Neural crest cell (in vitro differentiated cells): ENCODE measurements at regions not wholly inside any gene's neighbourhood (a gene's known extent, or its start where the extent isn't known, plus 50 kb on each side); places are given as distances from the start of the nearest gene placed in this dataset.

Experiments
- DNase-seq: peaks from one replicate; pipeline ENCODE4 v3.0.0; 2021; ENCODE audit warnings: low read depth, mixed read lengths, low spot score
- H3K27ac Mint-ChIP-seq: one replicate; pipeline ENCODE4 v1.8.0; 2021; ENCODE audit warnings: mild to moderate bottlenecking, mixed read lengths; ENCODE audit not compliant: unreplicated experiment
- H3K27me3 Mint-ChIP-seq: 2 replicates; pipeline ENCODE4 v1.8.0; 2021; ENCODE audit warnings: low read depth, mild to moderate bottlenecking, mixed read lengths
- H3K36me3 Mint-ChIP-seq: 2 replicates; pipeline ENCODE4 v1.8.0; 2021; ENCODE audit warnings: low read depth, mild to moderate bottlenecking, mixed read lengths
- H3K4me1 Mint-ChIP-seq: 2 replicates; pipeline ENCODE4 v1.8.0; 2021; ENCODE audit warnings: mixed read lengths
- H3K4me3 Mint-ChIP-seq: one replicate; pipeline ENCODE4 v1.8.0; 2021; ENCODE audit warnings: mild to moderate bottlenecking, mixed read lengths
- H3K9me3 Mint-ChIP-seq: 2 replicates; pipeline ENCODE4 v1.8.0; 2021; ENCODE audit warnings: mixed read lengths
- TF ChIP-seq, protein P1 (sequence below): fragments of 200-600 bp; sonication (generic); conservative IDR thresholded peaks from 2 replicates; pipeline ENCODE4 v1.5.0; 2021; ENCODE audit warnings: antibody characterized with exemption, mild to moderate bottlenecking

DNA sequence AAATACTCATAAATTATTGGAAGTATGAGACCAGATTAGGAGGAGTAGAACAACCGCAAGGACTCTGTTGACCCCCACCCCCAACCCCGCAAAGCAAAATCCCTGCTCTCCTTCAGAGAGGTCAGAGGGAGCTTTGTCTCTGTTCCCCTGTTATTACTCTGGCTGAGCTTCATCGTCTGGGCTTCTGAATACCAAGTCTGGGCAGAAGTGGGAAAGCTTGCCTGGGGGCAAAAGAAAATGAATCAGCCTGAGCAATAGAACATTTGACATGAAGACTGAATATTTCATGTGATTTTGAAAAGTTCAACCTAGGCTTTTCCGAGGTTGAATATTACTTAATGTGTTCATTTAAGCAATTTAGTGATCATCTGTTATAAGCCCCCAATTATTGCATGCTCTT is 114.6 kb upstream of the ARHGAP28 start:
- peaks cover 16% of the 10 kb centered on the region for H3K9me3 Mint-ChIP-seq
- H3K4me3 Mint-ChIP-seq = no peak overlapping the region
- DNase-seq = no peak
- peaks cover 9% of the 10 kb centered on the region for H3K36me3 Mint-ChIP-seq
- H3K4me1 Mint-ChIP-seq = no peaks in the 10 kb centered on the region
- TF ChIP-seq, protein P1, sequence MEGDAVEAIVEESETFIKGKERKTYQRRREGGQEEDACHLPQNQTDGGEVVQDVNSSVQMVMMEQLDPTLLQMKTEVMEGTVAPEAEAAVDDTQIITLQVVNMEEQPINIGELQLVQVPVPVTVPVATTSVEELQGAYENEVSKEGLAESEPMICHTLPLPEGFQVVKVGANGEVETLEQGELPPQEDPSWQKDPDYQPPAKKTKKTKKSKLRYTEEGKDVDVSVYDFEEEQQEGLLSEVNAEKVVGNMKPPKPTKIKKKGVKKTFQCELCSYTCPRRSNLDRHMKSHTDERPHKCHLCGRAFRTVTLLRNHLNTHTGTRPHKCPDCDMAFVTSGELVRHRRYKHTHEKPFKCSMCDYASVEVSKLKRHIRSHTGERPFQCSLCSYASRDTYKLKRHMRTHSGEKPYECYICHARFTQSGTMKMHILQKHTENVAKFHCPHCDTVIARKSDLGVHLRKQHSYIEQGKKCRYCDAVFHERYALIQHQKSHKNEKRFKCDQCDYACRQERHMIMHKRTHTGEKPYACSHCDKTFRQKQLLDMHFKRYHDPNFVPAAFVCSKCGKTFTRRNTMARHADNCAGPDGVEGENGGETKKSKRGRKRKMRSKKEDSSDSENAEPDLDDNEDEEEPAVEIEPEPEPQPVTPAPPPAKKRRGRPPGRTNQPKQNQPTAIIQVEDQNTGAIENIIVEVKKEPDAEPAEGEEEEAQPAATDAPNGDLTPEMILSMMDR = no peak
- H3K27me3 Mint-ChIP-seq = no peaks in the 10 kb centered on the region
- H3K27ac Mint-ChIP-seq = no peak overlapping the region

DNA sequence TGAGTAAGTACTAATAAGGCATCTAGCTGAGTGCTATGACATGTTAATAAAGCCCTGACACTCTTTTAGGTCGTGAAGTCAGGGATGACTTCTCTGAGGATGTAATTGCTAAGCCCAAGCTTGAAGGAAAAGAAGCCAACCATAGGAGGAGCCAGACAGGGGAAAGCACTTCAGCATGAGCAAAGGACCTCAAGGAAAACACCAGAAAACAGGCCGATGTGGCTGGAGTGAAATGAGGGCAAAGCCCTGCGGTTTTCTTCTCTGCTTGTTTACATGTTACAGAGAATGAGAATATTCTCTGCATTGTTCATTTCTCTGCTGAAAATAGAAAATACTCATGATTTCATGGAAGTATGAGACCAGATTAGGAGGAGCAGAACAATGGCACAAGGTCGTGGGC is 112.5 kb upstream of the ARHGAP28 start:
- no peak overlapping the region for H3K4me3 Mint-ChIP-seq
- H3K36me3 Mint-ChIP-seq = peaks cover 9% of the 10 kb centered on the region
- H3K9me3 Mint-ChIP-seq = peaks cover 14% of the 10 kb centered on the region
- no peaks in the 10 kb centered on the region for H3K4me1 Mint-ChIP-seq
- no peak for DNase-seq
- no peaks in the 10 kb centered on the region for H3K27me3 Mint-ChIP-seq
- TF ChIP-seq, protein P1 = no peak
- H3K27ac Mint-ChIP-seq = no peak overlapping the region

DNA sequence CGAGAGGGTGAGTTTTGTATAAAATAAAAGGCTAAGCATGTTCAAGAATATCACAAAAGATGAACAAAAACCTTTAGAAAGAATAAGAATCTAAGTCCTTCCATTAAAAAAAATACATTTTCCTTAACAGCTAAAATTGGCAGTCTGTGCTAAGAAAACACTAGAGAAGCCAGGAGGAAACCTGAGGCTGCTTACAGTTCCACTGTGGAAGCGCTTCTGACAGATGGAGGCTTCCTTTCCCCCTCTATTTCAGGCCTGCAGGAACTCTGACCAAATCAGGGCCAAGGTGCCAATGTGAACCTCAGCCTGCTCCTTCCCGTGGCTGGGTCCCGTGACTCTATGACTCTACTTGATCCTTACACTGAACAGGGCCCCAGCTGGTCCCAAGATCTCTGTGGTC is 108.1 kb upstream of the ARHGAP28 start:
- H3K27me3 Mint-ChIP-seq = no peaks in the 10 kb centered on the region
- TF ChIP-seq, protein P1 = no peak
- no peak overlapping the region for H3K4me3 Mint-ChIP-seq

DNA sequence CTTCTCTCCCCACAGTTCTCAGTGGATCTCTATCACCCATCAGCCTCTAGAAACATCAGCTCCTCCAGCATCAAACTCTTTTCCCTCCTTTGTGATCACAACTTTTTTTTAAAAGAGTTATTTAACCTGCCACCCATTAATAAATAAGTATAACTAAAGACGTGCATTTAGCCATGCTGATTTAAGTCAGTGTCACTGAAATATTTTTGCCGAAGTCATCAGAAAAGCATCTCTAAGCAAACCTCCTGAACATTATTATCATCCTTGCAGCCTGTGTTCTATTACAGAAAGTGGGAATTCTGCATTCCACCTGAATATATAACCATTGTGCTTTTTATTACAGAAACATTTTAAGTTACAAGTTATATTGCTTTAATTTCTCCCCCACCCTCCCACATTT is 106.2 kb upstream of the ARHGAP28 start:
- Mint-ChIP-seq H3K27me3 (no peaks in the 10 kb centered on the region), H3K27ac (no peak overlapping the region), H3K9me3 (no peaks in the 10 kb centered on the region), H3K4me1 (no peaks in the 10 kb centered on the region), H3K36me3 (no peaks in the 10 kb centered on the region), H3K4me3 (no peak overlapping the region)
- no peak for DNase-seq
- TF ChIP-seq, protein P1 = no peak

More for the DNA sequence above, 108.1 kb upstream of the ARHGAP28 start:
- no peak overlapping the region for H3K27ac Mint-ChIP-seq
- no peaks in the 10 kb centered on the region for H3K4me1 Mint-ChIP-seq
- DNase-seq = no peak
- no peaks in the 10 kb centered on the region for H3K36me3 Mint-ChIP-seq
- no peaks in the 10 kb centered on the region for H3K9me3 Mint-ChIP-seq

DNA sequence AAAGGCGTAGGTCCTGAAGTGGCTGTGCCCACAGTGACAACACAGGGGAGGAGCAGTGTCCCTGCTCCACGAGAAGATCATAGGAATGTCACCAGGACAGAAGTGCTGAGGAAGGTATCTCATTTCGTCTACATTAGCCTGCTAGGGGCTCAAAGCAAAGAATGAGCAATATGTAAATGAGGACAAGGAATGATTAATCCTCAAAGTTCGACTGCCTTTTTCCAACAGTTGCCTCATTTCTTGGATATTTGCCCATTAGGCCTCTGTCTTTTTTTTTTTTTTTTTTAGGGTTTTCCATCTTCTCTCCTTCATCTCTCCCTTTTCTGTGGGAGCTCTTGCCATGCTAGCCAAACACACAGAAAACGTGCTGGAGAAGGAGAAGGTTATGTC is 105.2 kb upstream of the ARHGAP28 start:
- Mint-ChIP-seq H3K27ac (no peak overlapping the region), H3K27me3 (no peaks in the 10 kb centered on the region), H3K9me3 (no peaks in the 10 kb centered on the region), H3K4me3 (no peak overlapping the region), H3K4me1 (no peaks in the 10 kb centered on the region), H3K36me3 (no peaks in the 10 kb centered on the region)
- TF ChIP-seq, protein P1 = no peak
- no peak for DNase-seq
